NCI-H2227 (cell line): ENCODE measurements at regions not wholly inside any gene's neighbourhood (a gene's known extent, or its start where the extent isn't known, plus 50 kb on each side); places are given as distances from the start of the nearest gene placed in this dataset.

Experiments
- DNase-seq: peaks from one replicate; lab custom pipeline; 2025; ENCODE audit not compliant: unreplicated experiment; lab: John Stamatoyannopoulos, UW

DNA sequence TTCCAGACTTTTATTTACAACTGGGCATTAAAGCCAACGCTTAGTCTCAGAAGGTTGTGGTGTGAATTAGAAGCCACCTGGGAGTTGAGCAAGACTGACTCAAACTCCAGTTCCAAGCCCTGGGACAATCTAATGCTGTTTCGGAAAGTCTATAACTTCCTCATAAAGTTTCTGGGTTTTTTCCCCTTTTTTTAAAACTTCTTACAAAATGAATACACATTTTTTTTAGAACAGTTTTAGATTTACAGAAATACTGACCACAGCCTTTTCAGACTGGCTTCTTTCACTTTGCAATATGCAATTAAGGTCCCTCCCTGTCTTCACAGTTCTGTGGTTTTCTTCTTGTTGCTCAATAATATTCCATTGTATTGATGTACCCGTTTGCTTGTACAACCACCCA lies 115.9 kb upstream of the TWIST2 start:
- DNase-seq, result no peak

- DNase-seq, result no peak
These were observed 109.0 kb upstream of the TWIST2 start for GRCh38 chr2:238738917-238739316.

DNA sequence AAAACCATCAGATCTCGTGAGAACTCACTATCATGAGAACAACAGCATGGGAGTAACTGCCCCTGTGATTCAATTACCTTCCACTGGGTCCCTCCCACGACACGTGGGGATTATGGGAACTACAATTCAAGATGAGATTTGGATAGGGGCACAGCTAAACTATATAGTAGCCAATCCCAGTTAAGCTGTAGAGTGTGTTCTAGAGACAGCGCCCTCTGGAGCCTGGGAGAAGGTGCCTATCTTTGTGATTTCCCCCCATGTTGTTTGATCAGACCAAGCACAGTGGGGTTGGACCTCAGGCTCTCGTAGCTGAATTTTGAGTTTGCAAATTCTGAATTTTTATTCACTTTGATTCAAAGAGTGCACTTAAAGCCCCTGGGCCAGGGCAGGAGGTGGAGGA lies 108.2 kb upstream of the TWIST2 start:
- no peak for DNase-seq

DNA sequence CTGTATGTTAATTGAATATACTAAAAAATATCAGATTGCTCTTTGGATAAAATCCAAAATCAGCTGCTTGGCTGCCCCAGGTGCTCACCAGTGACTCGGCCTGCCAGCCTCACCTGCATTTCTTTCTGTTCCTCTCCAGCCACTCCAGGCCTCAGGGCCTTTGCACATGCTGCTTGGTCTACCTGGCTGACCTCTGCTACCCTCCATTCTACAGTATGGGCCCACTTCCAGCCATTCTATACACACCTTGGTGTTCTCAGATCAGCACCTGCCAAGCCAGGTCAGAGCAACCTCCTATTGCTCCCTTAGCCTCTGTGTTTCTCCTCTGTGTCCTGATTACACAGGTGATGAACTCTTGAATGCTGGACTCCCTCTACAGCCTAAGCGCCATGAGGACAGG lies 106.6 kb upstream of the TWIST2 start:
- DNase-seq, result no peak

GRCh38 chr2:238742066-238742465 lies 105.8 kb upstream of the TWIST2 start:
- no peak for DNase-seq

- no peak for DNase-seq
These were observed 105.2 kb upstream of the TWIST2 start for GRCh38 chr2:238742664-238743063.

- DNase-seq, result no peak
These were observed 104.4 kb upstream of the TWIST2 start for GRCh38 chr2:238743243-238744065.

GRCh38 chr2:238744951-238745350 lies 102.9 kb upstream of the TWIST2 start:
- DNase-seq, result no peak

DNA sequence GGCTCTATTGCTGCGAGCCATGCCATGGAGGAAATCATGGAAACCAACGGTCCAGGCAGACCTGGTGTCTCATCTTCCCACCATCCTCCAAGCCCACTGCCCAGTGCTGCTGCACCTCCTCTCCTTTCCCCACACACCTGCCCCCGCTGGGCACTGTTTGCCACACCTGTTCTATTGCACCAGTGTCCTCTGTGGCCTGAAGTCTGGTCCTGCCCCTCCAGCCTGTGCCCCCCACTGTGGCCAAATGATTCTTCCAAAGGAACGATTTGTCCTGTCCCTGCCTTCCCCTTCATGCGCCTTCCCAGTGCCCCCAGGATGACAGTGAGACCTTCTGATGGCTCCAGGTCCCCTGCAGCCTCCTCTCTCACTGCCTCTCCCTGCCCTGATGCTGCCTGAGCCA lies 101.9 kb upstream of the TWIST2 start:
- no peak for DNase-seq

DNA sequence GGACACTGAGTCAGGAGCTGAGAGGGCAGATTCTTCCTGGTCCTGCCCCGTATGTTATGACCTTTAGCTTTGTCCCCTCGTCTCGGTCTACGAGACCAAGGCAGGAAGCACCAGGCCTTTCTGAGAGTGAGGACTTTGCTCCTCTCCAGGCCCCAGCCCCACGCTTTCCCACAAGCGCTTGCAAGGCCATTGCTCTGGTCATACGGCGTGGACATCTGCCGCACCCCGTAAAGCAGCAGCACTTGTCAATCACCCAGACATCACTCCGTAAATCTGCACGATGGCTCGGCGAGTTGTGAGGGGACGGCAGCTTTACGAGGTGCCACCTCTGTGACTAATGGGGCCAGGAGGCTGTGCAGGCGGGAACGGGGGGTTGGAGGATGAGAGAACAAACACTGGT lies 100.8 kb upstream of the TWIST2 start:
- DNase-seq, result no peak

GRCh38 chr2:238747557-238747956 lies 100.3 kb upstream of the TWIST2 start:
- no peak for DNase-seq

DNA sequence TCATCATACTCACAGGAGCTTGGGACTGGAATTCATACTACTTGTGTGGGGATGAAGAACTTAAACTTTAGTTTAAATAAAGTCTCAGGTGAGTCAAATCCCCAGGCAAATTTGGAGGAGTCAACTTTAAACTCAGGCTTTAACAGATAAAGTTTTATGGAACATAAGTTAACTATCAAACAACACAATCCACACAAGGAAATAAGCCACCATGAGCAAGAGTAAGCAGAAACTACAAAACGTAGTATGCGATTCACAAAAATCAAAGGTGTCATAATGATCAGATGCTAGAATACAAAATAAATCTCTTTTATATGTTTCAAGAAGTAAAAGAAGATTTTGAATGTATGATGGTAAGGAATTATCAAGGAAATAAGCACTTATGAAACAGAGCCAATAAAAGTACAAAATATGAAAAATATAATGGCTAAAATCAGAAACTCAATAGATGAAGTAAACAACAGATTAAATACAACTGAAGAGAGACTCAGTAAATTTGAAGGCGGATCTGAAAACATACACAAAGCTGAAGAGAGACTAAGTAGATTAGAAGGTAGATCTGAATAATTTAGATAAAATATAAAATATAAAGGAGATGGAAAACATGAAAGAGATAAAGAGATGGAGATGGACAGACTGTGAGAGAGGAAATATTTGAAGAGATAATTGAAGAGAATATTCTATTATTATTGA lies 97.5 kb upstream of the TWIST2 start:
- DNase-seq, result no peak

DNA sequence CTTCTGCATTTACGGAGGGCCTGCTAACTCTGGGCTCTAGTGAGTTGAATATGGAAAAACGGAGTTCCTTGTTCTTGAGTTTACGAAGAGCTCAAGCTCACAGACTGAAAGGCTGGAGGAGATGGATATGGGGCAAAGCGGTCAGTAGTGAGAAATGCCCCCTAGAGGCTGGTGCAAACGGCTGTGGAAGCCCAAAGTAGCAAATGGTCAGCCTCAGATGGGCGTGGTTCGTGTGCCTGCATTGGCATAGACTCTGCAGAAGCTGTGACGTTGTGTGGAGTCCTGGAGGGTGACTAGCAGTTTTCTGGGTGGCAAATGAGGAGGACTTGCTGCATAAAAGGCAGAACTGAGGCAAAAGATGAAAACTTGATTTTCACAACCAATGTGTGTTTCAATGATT lies 93.6 kb upstream of the TWIST2 start:
- no peak for DNase-seq

DNA sequence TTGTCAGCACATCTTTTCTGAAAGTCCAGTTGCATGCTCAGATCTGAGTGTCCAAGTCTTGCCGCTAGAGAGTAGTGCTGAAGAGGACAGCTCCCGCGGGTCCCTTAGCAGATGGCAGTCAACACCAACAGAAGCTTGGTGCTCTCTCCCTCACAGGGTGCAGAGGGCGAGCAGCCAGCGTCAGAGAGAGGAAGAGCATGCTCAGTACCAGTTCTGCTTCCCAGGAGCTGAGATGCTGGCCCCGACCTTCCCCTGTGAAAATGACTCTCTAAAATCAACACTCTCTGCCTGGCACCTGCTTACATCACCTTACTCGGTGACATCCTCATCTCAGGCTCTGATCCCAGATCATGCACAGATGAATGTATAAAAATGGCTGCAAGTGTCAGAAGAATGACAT lies 86.0 kb upstream of the TWIST2 start:
- no peak for DNase-seq

DNA sequence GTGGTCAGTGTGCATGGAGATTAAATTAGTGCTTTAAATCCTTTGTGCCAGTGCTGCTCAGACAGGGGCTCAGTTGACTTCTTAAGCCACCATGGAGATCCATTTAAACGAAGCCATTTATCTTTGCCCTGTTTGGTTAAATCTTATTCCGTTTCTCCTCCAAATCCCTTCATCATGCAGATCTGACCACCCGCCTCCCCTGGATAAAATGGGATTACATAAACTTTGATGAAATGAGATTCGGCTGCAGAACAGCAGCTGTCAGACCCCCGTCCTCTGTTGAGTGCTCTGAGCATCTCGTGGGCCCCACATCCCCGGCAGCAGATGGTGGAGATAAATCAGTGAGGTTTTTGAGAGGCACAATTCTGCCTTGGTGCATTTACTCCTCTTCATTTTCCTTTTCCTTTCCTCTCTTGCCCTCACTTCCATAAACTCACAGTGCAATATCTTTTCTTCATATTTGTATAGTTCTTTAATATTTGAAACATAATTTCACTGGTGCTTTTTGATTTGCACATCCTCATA lies 84.4 kb upstream of the TWIST2 start:
- no peak for DNase-seq

GRCh38 chr2:238765590-238765989 lies 82.3 kb upstream of the TWIST2 start:
- DNase-seq, result no peak

GRCh38 chr2:238771218-238771617 lies 76.7 kb upstream of the TWIST2 start:
- no peak for DNase-seq

DNA sequence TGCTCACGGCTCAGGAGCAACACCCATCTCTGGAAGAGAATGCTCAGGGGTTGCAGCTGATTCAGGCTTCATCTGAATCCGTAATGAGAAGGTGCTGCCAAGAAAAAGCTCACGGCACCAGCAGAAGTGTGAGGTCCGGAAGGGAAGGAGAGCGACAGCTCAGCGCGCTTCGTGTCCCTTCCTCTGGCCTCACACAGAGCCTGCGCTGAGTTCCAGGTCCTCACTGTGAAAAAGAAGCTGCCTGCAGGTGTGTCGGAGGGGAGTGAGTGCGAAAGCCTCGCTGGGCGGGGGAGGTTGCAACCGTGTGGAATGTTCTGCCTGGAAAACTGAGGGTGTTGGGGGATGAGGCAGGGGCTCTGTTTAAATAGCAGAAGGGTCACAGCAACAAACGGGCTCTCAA lies 76.2 kb upstream of the TWIST2 start:
- DNase-seq, result no peak

DNA sequence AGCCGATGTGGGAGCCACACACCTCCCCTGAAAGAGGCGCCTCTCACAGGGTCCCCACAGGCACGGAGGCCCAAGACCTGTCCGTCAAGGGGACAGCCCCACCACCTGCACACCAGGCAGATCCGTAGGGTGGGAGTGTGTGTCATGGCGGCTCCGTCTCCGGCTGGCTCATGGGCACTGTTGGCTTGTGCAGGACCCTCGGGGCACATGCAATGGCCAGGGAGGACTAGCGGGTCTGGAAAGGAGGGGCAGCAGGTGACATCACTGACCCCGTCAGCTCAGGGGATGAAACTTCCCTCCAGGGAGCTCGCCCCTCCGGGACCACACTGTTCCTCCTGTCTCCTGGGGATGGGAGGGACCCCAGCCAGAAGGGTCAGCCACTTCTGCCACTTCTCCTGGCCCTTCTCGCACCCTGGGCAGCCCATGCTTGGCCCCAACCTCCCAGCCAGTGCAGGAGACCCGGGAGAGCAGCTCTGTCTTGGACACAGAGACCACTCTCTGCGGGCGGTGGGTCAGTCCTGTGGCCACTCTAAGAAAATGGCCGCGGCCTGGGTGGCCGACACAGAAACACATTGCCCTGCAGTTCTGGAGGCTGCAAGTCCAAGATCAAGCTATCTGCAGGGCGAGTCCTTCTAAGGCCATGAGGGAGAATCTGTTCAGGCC lies 75.1 kb upstream of the TWIST2 start:
- DNase-seq, result no peak

DNA sequence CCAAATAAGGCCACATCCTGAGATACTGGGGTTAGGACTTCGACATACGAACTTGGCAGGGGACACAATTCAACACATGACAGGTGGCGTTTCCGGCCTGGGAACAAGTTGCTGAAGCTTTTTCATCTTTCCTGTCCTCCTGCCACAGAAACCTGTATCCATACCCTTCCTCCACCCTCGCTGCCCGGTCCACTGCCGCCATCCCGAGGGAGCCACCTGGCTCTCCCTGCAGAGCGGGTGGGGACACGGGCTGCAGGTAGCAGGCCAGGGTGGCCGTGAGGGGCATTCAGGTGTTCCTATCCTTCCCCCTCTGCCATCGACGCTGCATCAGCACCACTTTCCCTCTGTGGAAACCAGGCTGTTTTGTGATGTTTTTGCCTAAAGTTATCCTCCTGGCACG lies 74.4 kb upstream of the TWIST2 start:
- DNase-seq, result no peak

GRCh38 chr2:238774071-238774470 lies 73.8 kb upstream of the TWIST2 start:
- DNase-seq, result no peak

- DNase-seq, result no peak
These were observed 72.8 kb upstream of the TWIST2 start for GRCh38 chr2:238774980-238775509.
